Type B pancreatic cell (in vitro differentiated cells): ENCODE measurements at regions not wholly inside any gene's neighbourhood (a gene's known extent, or its start where the extent isn't known, plus 50 kb on each side); places are given as distances from the start of the nearest gene placed in this dataset.

Experiments used
- DNase-seq: peaks from one replicate; pipeline ENCODE4 v3.0.0; 2021; ENCODE audit warnings: mixed read lengths; ENCODE audit not compliant: unreplicated experiment; ENCODE audit errors: extremely low spot score
- H3K27ac Mint-ChIP-seq: 2 replicates; pipeline ENCODE4 v1.8.0; 2021; ENCODE audit warnings: mild to moderate bottlenecking, mixed read lengths
- H3K27me3 Mint-ChIP-seq: 2 replicates; pipeline ENCODE4 v1.8.0; 2021; ENCODE audit warnings: mixed read lengths
- H3K36me3 Mint-ChIP-seq: 2 replicates; pipeline ENCODE4 v1.8.0; 2021; ENCODE audit warnings: mixed read lengths
- H3K4me1 Mint-ChIP-seq: one replicate; pipeline ENCODE4 v1.8.0; 2021; ENCODE audit warnings: mixed read lengths; ENCODE audit not compliant: unreplicated experiment
- H3K4me3 Mint-ChIP-seq: 2 replicates; pipeline ENCODE4 v1.8.0; 2021; ENCODE audit warnings: mild to moderate bottlenecking, mixed read lengths
- H3K9me3 Mint-ChIP-seq: 2 replicates; pipeline ENCODE4 v1.8.0; 2021; ENCODE audit warnings: mixed read lengths
- TF ChIP-seq, protein P1 (sequence below): fragments of 200-600 bp; sonication (generic); conservative IDR thresholded peaks from 2 replicates; pipeline ENCODE4 v1.5.0; 2021; ENCODE audit warnings: antibody characterized with exemption, mild to moderate bottlenecking

DNA sequence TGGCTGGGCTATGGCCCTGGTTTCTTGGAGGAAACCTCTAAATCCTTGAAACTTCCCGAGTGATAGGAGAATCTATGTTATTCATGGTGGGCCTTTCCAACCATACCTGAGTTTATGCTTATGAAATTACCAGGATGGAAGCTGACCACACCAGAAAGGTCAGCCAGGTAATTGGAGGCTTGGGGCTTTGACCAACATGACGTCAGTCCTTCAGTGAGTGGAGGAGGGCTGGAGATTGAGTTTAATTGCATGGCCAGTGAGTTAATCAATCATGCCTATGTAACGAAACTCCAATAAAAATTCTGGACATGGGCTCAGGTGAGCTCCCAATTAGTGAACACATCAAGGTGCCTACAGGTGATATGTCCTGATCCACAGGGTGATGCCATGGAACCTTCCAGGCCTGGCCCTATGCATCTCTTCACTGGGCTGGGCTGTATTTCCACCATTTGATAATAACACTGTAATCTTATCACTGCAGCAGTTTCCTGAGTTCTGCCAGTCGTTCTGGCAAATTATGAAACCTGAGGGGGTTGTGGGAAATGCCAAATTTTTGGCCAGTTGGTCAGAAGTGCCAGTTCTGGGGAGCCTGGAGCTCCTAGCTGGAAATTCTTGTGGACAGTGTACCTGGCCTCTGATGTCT is 106.5 kb downstream of the CDH26 start:
- DNase-seq: no peak
- H3K36me3 Mint-ChIP-seq: no peaks in the 10 kb centered on the region

DNA sequence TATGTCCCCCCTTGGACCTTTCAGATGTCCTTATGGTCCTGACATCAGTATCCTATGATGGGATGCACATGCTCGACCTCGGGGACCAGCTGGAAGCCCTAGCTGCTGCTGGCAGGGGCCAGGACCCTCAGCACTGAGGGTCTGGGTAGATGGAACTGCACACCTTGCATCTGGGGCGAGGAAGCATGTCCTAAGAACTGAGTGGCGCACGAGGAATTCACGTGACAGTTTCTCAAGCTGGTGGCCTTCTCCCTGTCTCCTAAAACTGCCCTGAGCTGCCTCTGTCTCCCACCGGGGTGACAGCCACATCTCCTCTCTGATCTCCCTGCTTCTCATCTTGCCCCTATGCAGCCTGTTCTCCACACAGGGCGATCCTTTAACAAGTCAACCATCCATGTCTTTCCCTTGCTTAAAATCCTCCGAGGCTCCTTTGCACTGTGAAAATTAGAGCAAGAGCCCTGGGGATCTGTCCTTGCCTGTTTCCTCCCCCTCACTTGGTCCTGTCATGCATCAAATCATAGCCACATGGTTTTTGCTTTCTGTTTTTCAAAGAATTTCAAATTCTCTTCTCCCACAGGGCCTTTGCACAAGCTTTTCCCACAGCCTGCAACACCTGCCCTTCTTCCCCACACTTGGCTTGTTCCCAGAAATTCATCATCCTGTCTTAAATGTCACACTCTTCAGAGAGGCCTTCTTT is 107.7 kb downstream of the CDH26 start:
- H3K36me3 Mint-ChIP-seq: no peaks in the 10 kb centered on the region
- peaks cover 23% of the 10 kb centered on the region for H3K4me1 Mint-ChIP-seq

More for the DNA sequence above, 106.5 kb downstream of the CDH26 start:
- Mint-ChIP-seq H3K27me3 (peaks cover 11% of the 10 kb centered on the region), H3K9me3 (no peaks in the 10 kb centered on the region), H3K4me1 (peaks cover 23% of the 10 kb centered on the region), H3K4me3 (no peak overlapping the region), H3K27ac (no peak overlapping the region)
- TF ChIP-seq, protein P1, sequence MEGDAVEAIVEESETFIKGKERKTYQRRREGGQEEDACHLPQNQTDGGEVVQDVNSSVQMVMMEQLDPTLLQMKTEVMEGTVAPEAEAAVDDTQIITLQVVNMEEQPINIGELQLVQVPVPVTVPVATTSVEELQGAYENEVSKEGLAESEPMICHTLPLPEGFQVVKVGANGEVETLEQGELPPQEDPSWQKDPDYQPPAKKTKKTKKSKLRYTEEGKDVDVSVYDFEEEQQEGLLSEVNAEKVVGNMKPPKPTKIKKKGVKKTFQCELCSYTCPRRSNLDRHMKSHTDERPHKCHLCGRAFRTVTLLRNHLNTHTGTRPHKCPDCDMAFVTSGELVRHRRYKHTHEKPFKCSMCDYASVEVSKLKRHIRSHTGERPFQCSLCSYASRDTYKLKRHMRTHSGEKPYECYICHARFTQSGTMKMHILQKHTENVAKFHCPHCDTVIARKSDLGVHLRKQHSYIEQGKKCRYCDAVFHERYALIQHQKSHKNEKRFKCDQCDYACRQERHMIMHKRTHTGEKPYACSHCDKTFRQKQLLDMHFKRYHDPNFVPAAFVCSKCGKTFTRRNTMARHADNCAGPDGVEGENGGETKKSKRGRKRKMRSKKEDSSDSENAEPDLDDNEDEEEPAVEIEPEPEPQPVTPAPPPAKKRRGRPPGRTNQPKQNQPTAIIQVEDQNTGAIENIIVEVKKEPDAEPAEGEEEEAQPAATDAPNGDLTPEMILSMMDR: no peak

DNA sequence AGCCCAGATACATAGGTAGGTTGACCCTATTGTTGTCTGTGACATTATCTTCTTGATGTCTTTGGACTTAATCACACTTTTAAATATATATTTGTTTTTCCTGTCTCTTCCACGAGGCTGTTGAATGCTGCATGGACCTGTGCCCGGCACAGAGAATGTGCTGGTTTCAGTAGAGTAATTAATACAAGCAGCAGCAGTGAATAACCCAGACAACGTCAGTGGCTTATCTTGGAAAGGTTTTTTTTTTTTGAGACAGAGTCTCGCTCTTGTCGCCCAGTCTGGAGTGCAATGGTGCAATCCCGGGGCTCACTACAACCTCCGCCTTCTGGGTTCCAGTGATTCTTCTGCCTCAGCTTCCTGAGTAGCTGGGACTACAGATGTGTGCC is 108.2 kb downstream of the CDH26 start:
- no peaks in the 10 kb centered on the region for H3K9me3 Mint-ChIP-seq
- DNase-seq: no peak
- H3K4me3 Mint-ChIP-seq: no peak overlapping the region
- peaks cover 11% of the 10 kb centered on the region for H3K27me3 Mint-ChIP-seq
- peaks cover 18% of the 10 kb centered on the region for H3K4me1 Mint-ChIP-seq
- no peaks in the 10 kb centered on the region for H3K36me3 Mint-ChIP-seq
- H3K27ac Mint-ChIP-seq: no peak overlapping the region
- TF ChIP-seq, protein P1: no peak

More for the DNA sequence above, 107.7 kb downstream of the CDH26 start:
- Mint-ChIP-seq H3K27me3 (peaks cover 11% of the 10 kb centered on the region), H3K9me3 (no peaks in the 10 kb centered on the region), H3K27ac (no peak overlapping the region), H3K4me3 (no peak overlapping the region)
- no peak for DNase-seq
- TF ChIP-seq, protein P1: no peak

DNA sequence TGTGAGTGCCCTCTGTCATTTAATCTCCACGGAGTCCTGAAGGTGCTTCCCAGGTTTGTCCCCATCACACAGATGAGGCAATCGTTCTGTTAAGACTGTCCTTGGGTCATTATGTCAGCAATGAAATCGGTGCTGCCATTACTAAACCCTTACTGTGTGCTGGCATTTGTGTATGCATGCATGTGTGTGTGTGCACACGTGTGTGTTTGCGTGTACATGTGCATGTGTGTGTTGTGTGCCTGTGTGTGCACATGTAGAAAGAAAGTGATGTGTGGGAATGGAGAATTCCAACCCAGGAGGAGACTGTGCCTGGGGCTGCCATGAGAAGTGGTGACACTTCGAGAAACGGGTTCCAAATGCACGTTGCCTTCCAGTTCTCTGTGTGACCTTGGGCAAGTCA is 110.3 kb downstream of the CDH26 start:
- no peaks in the 10 kb centered on the region for H3K9me3 Mint-ChIP-seq
- H3K4me1 Mint-ChIP-seq: no peaks in the 10 kb centered on the region
- no peaks in the 10 kb centered on the region for H3K36me3 Mint-ChIP-seq
- H3K27me3 Mint-ChIP-seq: peaks cover 15% of the 10 kb centered on the region
- H3K4me3 Mint-ChIP-seq: no peak overlapping the region
- no peak overlapping the region for H3K27ac Mint-ChIP-seq
- TF ChIP-seq, protein P1: no peak
- DNase-seq: no peak

DNA sequence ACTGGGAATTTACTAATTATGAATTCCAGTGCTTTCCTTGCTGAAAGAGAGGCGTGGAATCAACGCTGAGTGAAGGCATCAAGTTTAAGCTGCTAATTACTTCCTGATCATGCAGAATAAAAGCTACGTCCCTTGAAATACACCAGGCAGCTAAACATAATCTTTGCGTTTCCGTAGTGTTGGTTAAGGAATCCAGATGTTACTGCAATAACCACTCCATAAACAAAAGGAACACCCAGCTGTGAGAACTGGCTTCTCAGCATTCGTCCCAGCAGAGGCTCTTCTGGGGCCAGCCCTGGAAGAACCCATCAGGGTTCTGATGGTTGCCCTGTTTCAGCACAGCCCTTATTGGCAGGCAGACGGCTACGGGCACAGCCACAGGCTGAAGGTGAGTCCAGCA is 111.4 kb downstream of the CDH26 start:
- H3K4me3 Mint-ChIP-seq: no peak overlapping the region
- no peak overlapping the region for H3K27ac Mint-ChIP-seq
- H3K9me3 Mint-ChIP-seq: no peaks in the 10 kb centered on the region
- peaks cover 15% of the 10 kb centered on the region for H3K27me3 Mint-ChIP-seq
- no peaks in the 10 kb centered on the region for H3K36me3 Mint-ChIP-seq
- DNase-seq: no peak
- TF ChIP-seq, protein P1: no peak
- H3K4me1 Mint-ChIP-seq: no peaks in the 10 kb centered on the region
